Glomerular visceral epithelial cell (primary cell): ENCODE measurements at regions not wholly inside any gene's neighbourhood (a gene's known extent, or its start where the extent isn't known, plus 50 kb on each side); places are given as distances from the start of the nearest gene placed in this dataset.

ENCODE experiments used
- DNase-seq: peaks from one replicate; pipeline ENCODE4 v3.0.0-alpha.2; 2016; ENCODE audit errors: extremely low spot score

DNA sequence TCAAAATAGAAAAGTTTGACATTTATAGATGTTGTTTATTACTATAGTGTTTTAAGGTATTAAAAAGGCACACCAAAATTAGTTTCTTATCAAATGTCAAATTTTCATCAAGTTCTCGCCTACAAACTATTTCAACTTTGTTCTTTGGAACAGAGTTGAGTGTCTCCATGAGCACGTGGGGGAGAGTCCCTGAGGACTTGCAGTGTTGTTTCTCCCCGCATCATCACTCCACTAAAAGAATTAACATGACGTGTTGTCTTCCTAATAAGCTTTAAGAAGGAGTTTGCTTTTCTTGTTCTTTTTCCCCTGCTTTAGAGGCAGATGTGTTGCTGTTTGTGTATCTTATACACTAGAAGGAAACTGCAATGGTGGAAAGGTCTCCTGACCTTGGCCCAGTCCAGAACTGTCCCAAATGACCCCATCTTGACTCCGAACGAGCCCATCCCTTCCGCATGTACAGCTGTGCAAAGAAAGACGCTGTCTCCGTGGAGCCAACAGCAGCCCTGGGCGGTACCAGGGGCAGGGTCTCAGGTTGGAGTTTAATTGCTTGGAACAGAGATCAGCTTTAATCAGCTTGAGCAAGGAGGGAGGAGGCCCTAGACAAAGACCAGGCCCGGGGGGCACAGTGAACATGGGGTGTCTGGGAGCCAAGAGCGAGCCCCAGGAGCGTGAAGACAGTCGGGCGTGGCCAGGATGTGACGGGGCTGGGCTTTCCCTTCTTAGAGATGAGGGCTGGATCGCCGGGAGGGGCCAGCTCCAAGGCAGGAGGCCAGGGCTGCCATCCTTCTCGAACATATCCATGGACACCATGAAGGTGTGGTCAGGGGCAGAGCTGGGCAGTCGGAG is 215.4 kb upstream of the RTL1 start:
- no peak for DNase-seq

DNA sequence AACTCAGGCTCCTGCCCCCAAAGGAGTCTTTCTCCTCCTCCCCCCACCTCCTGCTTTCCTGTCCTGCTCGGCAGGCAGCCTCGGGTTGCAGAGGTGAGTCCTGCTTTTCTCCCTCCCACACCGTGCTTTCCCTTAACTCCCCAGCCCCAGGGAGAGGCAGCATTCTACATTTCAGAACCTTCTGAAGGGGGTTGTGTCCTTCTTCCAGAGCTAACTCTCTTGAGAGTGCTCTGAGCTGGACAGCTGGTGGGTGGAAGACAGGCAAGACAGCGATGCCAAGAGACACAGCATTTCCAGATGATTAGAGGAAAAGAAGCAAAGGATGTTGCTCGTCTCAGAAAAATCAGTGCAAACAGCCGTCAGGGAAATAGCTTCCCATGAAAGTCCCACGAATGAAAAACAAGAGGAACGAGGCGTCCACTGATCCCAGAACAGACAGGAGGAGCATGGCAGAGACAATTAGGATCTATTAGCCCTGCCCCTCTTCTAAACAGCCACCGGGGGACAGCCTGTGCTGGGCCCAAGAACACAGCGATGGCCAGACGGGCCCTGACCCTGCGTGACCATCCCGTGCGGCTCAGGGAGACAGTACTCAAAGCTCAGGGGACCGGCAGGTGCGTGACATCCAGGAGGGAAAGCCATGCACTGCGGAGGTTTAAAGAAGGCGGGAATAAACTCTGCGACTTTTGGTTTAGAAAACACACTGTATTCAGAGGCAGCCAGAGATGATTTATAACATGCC is 216.5 kb upstream of the RTL1 start:
- DNase-seq = no peak

DNA sequence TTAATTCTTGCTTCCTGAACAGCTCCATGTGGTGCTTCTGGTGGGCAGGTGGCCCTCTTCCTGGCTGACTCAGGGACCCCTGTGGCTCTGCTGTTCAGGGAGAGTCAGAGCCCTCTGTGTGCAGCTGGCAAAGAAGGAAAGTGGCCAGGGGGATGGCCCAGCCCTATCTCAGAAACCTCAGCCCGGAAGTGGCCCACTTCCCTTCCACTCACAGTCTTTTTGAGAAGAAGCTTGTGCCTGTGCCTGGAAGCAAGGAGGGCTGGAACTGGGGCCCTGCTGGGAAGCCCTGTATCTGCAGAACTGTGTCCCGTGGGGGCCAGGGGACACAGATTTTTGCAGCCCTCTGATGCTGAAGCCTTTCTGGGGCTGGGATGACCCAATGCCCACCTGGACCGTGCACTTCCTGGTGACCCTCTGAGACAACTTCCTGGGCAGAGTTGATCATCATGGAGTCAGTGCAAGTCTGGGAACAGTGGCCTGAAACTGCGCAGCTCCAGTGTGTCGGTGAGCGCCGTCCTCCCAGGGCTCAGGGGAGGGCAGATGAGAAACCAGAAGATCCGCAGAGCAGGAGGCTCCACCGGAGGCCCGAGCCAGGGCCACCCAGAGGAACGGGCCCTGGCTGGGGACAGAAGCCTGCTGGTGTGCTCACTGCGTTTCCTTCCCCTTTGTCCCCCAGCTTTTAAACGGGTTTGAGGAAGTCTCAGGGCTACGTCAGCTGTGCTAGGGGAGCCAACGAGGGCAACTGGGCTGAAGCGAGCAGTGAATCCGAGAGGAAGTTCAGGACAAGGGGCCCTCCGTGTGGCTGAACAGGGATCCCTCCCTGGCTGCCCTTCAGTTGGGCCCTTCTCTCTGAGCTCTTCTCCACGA is 217.4 kb upstream of the RTL1 start:
- DNase-seq = no peak

- DNase-seq = no peak
Measured at GRCh38 chr14:101121508-101122139, 218.1 kb upstream of the RTL1 start.

GRCh38 chr14:101122237-101123141 is 219.0 kb upstream of the RTL1 start:
- no peak for DNase-seq

GRCh38 chr14:101123618-101124510 is 220.3 kb upstream of the RTL1 start:
- DNase-seq = peak; percentile 9

DNA sequence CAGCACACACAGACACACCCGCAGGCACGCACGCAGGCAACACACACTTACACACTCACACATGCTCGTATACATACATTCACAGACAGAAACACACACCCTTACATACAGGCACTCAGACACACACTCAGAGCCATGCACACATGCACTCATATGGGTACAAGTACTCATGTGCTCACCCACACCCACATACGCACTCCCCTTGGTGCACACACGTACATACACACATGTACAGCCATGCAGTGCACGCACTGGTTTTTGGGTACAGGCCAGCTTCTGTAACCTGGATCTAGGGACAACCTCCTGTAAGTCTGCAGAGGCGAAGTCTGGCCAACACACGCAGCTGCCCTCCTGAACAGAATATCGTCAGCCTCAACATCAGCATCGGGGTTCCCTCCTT is 221.3 kb upstream of the RTL1 start:
- no peak for DNase-seq

GRCh38 chr14:101125313-101125712 is 221.8 kb upstream of the RTL1 start:
- no peak for DNase-seq

GRCh38 chr14:101125719-101126651 is 222.5 kb upstream of the RTL1 start:
- DNase-seq = no peak

DNA sequence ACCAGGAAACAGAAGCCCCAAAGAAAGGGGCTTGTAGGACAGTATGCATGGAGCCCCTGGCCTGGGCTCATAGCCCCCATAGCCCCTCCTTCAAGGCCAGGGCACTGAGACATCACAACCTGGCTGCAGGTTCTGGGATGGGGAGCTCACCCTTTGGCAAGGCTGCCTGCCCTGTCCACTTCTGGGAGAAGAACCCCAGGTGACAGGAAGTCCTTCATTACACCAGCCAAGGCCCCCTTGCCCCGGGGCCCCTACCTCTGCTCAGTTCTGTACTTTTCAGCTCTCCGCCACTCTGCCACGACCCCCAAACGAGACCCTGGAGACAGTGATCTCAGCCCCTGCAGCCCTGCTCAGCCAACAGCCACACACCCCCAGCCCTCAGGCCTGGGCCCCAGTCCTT is 223.2 kb upstream of the RTL1 start:
- no peak for DNase-seq

DNA sequence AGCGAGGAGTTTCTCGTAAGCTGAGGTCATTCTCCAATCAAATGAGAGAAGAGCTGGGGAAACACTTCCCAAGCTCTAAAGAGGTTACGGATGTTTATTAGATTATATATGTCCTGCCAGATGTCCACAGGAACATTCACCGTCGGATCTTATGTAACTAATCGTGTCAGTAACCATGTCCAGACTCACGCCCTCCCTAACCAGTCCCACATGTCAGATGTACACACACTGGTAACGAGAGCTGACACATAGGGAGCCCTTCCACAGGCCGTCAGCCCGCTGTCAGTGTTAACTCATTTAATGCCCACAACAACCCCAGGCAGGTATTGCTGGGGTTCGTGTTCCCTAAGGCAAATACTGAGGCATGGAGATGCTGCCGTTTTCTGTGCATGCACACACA is 223.7 kb upstream of the RTL1 start:
- DNase-seq = no peak

- DNase-seq = no peak
Measured at GRCh38 chr14:101128478-101129321, 225.2 kb upstream of the RTL1 start.

DNA sequence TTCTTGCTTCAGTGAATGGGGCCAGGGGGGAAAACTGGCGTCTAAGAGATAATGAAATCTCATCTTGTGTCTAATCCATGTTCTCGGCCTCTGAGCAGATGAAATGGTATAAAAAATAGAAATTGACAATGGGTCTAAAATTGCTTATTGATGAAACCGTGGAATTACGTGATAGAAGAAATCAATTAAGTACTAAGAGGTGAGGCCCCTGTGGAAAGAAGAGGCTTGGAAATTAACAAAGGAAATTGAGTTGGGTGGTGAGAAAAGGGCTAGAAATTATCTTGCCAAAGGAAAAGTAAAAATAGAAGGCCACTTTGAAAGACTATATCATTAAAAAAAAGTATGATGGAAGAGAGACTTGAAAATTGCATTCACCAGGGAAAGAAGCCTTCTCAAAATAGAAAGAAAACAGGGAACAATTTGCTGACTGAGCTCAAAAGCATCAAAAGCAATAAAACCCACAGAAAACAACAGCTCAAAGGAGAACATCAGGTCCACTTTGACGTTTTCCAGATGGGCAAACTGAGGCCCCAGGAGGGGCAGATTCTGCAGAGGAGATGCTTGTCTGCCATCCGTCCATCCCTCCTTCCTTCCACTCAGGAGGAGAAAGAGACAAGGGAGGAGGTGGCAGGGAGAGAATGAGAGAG is 226.1 kb upstream of the RTL1 start:
- DNase-seq = no peak

GRCh38 chr14:101130861-101131260 is 227.3 kb upstream of the RTL1 start:
- no peak for DNase-seq

DNA sequence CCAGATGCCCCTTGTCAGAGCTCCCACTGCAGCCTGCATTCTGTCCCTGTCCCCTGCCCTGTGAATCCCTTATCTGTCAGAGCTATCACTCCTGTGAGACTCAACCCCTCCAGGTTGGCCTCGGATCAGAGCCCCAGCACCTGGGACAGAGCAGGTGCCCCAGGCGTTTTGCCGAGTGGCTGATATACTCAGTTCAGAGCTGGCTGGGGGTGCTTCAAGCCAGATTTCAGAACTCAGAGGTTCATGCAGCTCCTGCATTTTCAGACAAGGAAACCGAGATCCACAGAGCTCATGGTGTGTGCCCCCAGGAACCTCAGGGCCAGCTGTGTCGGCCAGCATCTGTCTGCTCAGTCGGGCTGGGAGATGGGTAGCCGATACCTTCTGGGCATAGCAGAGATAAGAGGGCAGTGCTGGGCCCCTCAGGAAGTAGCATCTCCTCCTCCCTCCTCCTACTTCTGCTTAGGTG is 228.0 kb upstream of the RTL1 start:
- no peak for DNase-seq

- DNase-seq = no peak
Measured at GRCh38 chr14:101132051-101132571, 228.6 kb upstream of the RTL1 start.

- no peak for DNase-seq
Measured at GRCh38 chr14:101132588-101132987, 229.1 kb upstream of the RTL1 start.
